WERI-Rb-1 (cell line): ENCODE measurements at regions not wholly inside any gene's neighbourhood (a gene's known extent, or its start where the extent isn't known, plus 50 kb on each side); places are given as distances from the start of the nearest gene placed in this dataset.

Experiments used
- DNase-seq: peaks from one replicate; pipeline ENCODE4 v3.0.0-alpha.2; 2020
- H3K27ac ChIP-seq: fragments of 250-450 bp; sonication (Bioruptor Pico); 2 replicates; pipeline ENCODE4 v1.5.1; 2020; ENCODE audit warnings: mild to moderate bottlenecking, moderate library complexity
- H3K27me3 ChIP-seq: fragments of 250-450 bp; sonication (Bioruptor Pico); 2 replicates; pipeline ENCODE4 v1.5.1; 2021; ENCODE audit warnings: mild to moderate bottlenecking, low read depth, moderate library complexity; ENCODE audit not compliant: insufficient read depth, severe bottlenecking
- H3K36me3 ChIP-seq: fragments of 250-450 bp; sonication (Bioruptor Pico); 2 replicates; pipeline ENCODE4 v1.5.1; 2020; ENCODE audit warnings: mild to moderate bottlenecking, moderate library complexity
- H3K4me3 ChIP-seq: 2 replicates; pipeline ENCODE4 v1.5.1; 2011; ENCODE audit warnings: low read depth, mild to moderate bottlenecking, control low read depth, low read length
- H3K9me3 ChIP-seq: fragments of 250-450 bp; sonication (Bioruptor Pico); 2 replicates; pipeline ENCODE4 v1.5.1; 2021; ENCODE audit warnings: mild to moderate bottlenecking, moderate library complexity; ENCODE audit not compliant: severe bottlenecking
- TF ChIP-seq, protein P1 (sequence below): IDR thresholded peaks from 2 replicates; pipeline ENCODE4 v1.5.1; 2011; ENCODE audit warnings: low read depth, mild to moderate bottlenecking, control low read depth, inconsistent platforms, low read length

GRCh38 chr4:1564535-1565375, 119.4 kb downstream of the FAM53A start:
- TF ChIP-seq, protein P1, sequence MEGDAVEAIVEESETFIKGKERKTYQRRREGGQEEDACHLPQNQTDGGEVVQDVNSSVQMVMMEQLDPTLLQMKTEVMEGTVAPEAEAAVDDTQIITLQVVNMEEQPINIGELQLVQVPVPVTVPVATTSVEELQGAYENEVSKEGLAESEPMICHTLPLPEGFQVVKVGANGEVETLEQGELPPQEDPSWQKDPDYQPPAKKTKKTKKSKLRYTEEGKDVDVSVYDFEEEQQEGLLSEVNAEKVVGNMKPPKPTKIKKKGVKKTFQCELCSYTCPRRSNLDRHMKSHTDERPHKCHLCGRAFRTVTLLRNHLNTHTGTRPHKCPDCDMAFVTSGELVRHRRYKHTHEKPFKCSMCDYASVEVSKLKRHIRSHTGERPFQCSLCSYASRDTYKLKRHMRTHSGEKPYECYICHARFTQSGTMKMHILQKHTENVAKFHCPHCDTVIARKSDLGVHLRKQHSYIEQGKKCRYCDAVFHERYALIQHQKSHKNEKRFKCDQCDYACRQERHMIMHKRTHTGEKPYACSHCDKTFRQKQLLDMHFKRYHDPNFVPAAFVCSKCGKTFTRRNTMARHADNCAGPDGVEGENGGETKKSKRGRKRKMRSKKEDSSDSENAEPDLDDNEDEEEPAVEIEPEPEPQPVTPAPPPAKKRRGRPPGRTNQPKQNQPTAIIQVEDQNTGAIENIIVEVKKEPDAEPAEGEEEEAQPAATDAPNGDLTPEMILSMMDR, result no peak
- no peak for DNase-seq
- H3K27me3 ChIP-seq, result no peaks in the 10 kb centered on the region
- H3K36me3 ChIP-seq, result no peaks in the 10 kb centered on the region
- no peak overlapping the region for H3K27ac ChIP-seq
- H3K4me3 ChIP-seq, result no peak overlapping the region
- no peaks in the 10 kb centered on the region for H3K9me3 ChIP-seq

GRCh38 chr4:1563768-1564485, 120.2 kb downstream of the FAM53A start:
- Histone ChIP-seq H3K27ac (no peak overlapping the region), H3K9me3 (no peaks in the 10 kb centered on the region), H3K4me3 (no peak overlapping the region), H3K36me3 (no peaks in the 10 kb centered on the region), H3K27me3 (no peaks in the 10 kb centered on the region)
- DNase-seq, result no peak
- TF ChIP-seq, protein P1, result no peak

DNA sequence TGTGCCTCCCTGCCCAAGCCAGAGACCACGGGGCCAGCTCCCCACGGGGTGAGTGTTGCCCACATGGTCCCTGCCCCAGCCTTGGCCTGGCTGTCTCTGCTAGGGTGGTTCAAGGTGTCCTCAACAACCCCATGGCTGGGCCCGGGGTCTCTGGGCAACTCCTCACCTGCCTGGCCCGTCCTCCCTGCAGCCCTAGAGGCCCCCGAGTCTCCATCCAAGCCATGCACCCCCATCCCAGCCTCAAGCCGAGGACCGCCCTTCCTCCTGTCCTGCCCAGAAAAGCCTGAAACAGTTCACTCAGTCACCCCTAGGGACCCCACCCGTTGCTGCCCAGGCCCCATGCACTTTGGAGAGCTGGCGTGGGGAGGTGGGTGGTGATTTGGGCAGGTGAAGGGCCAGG, 120.9 kb downstream of the FAM53A start:
- TF ChIP-seq, protein P1, result peak; percentile 17; the same call in 1 of the 2 replicates
- no peak for DNase-seq
- Histone ChIP-seq H3K9me3 (no peaks in the 10 kb centered on the region), H3K27me3 (no peaks in the 10 kb centered on the region), H3K27ac (no peak overlapping the region), H3K36me3 (no peaks in the 10 kb centered on the region), H3K4me3 (no peak overlapping the region)

- no peaks in the 10 kb centered on the region for H3K9me3 ChIP-seq
- H3K27ac ChIP-seq, result no peak overlapping the region
- no peaks in the 10 kb centered on the region for H3K36me3 ChIP-seq
- H3K27me3 ChIP-seq, result no peaks in the 10 kb centered on the region
- TF ChIP-seq, protein P1, result no peak
- DNase-seq, result no peak
- no peak overlapping the region for H3K4me3 ChIP-seq
Observed at GRCh38 chr4:1562771-1563170, 121.3 kb downstream of the FAM53A start.

DNA sequence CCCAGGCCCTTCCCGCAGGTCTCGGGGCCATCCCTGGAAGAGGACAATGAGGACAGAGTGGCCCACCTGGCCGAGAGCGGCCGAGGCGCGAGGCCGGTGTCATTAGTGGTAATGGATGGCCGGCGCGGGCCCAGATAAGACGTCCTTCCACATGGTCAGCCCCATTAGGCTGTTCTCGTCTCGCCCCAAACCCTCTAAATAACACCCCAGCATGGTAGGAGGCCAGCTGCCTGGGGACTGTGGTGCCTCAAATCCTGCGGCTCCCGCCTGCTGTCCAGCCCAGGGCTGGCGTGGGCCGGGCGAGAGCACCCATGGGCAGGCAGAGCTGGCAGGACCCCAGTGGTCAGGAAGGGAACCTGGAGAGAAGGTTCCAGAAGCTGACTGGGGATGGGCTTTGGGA, 121.7 kb downstream of the FAM53A start:
- Histone ChIP-seq H3K27ac (no peak overlapping the region), H3K27me3 (no peaks in the 10 kb centered on the region), H3K4me3 (no peak overlapping the region), H3K36me3 (no peaks in the 10 kb centered on the region), H3K9me3 (no peaks in the 10 kb centered on the region)
- TF ChIP-seq, protein P1, result no peak
- DNase-seq, result no peak
